Large intestine (tissue), 3 donors: ENCODE measurements at regions not wholly inside any gene's neighbourhood (a gene's known extent, or its start where the extent isn't known, plus 50 kb on each side); places are given as distances from the start of the nearest gene placed in this dataset.
"Not testable (repeated sequence)": the region's sequence is repeated elsewhere in the genome, so short reads cannot be mapped to it uniquely, and the experiment has no call there.

Experiments used
- DNase-seq, 2 donors: peaks; one replicate each; pipeline versions ENCODE4 v3.0.0 to v3.0.0-alpha.2; 2013
- H3K27ac ChIP-seq: one replicate; pipeline ENCODE4 v1.5.1; 2013; ENCODE audit warnings: low read length
- H3K27me3 ChIP-seq: 2 replicates; pipeline ENCODE4 v1.6.1; 2013; ENCODE audit warnings: low read length; ENCODE audit not compliant: control insufficient read depth, insufficient read depth
- H3K36me3 ChIP-seq: 2 replicates; pipeline ENCODE4 v1.6.1; 2013; ENCODE audit warnings: low read length; ENCODE audit not compliant: control insufficient read depth, insufficient read depth
- H3K4me1 ChIP-seq: one replicate; pipeline ENCODE4 v1.6.1; 2013; ENCODE audit warnings: low read length; ENCODE audit not compliant: control insufficient read depth, insufficient read depth
- H3K4me3 ChIP-seq: one replicate; pipeline ENCODE4 v1.5.1; 2013; ENCODE audit warnings: low read length
- H3K9me3 ChIP-seq: one replicate; pipeline ENCODE4 v1.6.1; 2013; ENCODE audit warnings: mild to moderate bottlenecking, low read depth, low read length, moderate library complexity; ENCODE audit not compliant: control insufficient read depth
- WGBS: methylation state at CpG from one replicate; pipeline ENCODE4 v1.1.5; 2013; ENCODE audit warnings: low lambda C conversion rate; ENCODE audit not compliant: insufficient coverage; 5-methylcytosine and 5-hydroxymethylcytosine counted together

DNA sequence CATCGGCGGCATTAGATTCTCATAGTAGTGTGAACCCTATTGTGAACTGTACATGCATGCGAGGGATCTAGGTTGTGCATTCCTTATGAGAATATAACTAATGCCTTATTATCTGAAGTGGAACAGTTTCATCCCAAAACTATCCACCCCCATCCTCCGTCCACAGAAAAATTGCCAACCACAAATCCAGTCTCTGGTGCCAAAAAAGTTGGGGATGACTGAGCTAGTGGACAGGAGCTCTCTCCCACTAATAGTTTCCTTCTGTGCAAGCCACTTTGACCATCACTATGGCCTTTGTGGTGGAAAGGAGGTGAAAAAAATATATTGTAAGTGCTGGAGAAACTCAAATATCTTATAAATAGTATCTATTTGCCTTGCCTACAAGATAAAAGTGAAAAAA lies 857.8 kb downstream of the DIAPH3 start:
- no peak for DNase-seq
- Histone ChIP-seq H3K9me3 (no peaks in the 10 kb centered on the region), H3K27ac (no peak overlapping the region), H3K4me3 (no peak overlapping the region), H3K36me3 (no peaks in the 10 kb centered on the region), H3K27me3 (no peaks in the 10 kb centered on the region), H3K4me1 (no peaks in the 10 kb centered on the region)
- WGBS, result 100% methylated on average over 1 of the region's 4 CpGs

DNA sequence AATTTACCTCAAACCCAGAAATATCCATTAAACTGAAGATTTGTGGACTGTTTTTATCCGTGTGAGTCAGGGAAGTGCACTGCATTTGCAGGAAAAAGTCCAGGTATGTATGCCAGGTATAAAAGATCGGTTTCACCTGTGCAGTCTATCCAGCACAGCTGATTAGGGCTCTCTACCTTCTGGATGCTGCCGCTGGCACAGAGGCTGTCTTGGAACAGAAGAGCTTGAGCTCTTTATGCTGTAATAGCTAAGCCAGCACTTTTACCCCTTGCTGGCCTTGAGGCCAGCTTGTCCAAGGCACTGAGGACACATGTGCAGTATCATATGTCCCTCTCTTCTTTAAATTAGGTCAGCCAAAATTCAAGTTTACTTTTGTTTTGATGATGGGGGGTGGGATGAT lies 851.0 kb downstream of the DIAPH3 start:
- H3K27me3 ChIP-seq, result no peaks in the 10 kb centered on the region
- no peak overlapping the region for H3K4me3 ChIP-seq
- WGBS, result no CpG with 5 or more reads among the region's 3 CpGs
- H3K9me3 ChIP-seq, result no peaks in the 10 kb centered on the region
- no peaks in the 10 kb centered on the region for H3K36me3 ChIP-seq
- H3K4me1 ChIP-seq, result no peaks in the 10 kb centered on the region
- no peak overlapping the region for H3K27ac ChIP-seq
- DNase-seq, result no peak

DNA sequence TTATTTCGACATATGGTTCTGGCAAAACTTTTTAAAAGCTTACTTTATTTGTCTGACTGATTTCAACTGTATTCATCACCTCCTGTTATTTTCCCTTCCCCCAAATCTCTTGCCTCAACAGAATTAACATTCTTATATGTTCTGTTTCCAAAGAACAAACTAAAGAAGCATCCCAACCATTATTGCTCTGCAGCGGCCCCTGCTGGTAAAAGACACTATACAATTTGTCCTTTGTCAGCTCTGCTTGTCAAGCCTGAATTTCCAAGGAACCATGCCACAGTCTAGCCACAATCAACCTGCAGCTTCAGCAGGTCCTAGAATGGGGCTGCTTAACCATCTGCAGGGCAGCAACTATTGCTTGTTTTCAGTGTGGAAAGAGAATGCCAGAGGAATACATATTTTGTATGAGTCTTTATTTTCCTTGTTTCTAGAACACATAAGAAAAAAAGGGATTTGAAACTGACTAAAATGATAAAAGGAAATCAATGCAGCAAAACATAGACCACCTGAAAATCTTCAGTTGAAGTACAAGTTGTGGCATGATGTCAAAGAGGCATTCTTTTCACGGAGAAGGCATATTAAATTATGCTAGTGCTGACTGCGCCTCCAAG lies 845.3 kb downstream of the DIAPH3 start:
- Histone ChIP-seq H3K27me3 (no peaks in the 10 kb centered on the region), H3K36me3 (no peaks in the 10 kb centered on the region)
- WGBS, result 33% methylated on average over 1 of the region's 4 CpGs

DNA sequence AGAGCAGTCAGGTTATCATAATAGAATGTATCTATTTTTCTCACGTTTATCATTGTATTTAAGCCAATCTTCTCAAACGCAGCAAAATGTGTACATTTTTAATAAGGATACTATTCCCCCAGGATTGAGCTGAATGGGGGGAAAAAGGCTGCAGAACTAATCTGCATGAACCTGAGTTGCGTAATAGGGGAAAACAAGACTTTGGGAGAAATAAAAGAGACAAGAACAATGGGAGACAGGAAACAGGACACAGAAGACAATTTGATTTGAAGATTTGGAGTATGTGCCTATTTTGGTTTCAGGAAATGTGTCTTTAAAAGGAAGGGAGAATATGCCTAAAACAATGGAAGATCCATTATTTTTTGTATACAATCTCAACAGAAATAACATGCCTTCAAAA lies 844.5 kb downstream of the DIAPH3 start:
- DNase-seq, result no peak
- no peak overlapping the region for H3K27ac ChIP-seq
- no peaks in the 10 kb centered on the region for H3K27me3 ChIP-seq
- H3K9me3 ChIP-seq, result no peaks in the 10 kb centered on the region
- no peak overlapping the region for H3K4me3 ChIP-seq
- H3K4me1 ChIP-seq, result no peaks in the 10 kb centered on the region
- no peaks in the 10 kb centered on the region for H3K36me3 ChIP-seq
- 85% methylated on average over 1 of the region's 3 CpGs for WGBS

More for the DNA sequence above, 845.3 kb downstream of the DIAPH3 start:
- DNase-seq, result peak; percentile 29 to 42
- Histone ChIP-seq H3K9me3 (no peaks in the 10 kb centered on the region), H3K4me1 (no peaks in the 10 kb centered on the region), H3K27ac (no peak overlapping the region), H3K4me3 (no peak overlapping the region)

DNA sequence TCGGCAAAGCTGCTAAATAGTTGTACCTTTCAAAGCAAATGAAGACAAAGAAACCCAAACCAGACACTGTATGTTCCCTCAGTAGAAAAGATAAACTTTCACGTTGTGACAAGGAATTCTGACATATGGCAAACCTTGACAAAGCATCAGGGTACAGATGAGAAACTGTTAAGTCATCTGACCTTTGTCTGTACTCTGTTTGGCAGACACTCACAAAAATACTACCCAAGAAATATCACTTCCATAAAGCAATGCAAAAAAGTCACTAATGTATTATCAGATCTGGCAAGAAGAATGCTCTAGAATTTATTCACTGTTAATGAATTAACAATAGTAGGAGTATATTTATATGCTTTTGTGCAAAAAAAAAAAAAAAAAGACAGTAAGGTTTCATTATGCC lies 843.7 kb downstream of the DIAPH3 start:
- no peak for DNase-seq
- H3K27me3 ChIP-seq, result no peaks in the 10 kb centered on the region
- H3K4me3 ChIP-seq, result no peak overlapping the region
- H3K27ac ChIP-seq, result no peak overlapping the region
- H3K36me3 ChIP-seq, result no peaks in the 10 kb centered on the region
- no peaks in the 10 kb centered on the region for H3K4me1 ChIP-seq
- WGBS, result no CpG with 5 or more reads among the region's 2 CpGs
- H3K9me3 ChIP-seq, result no peaks in the 10 kb centered on the region

DNA sequence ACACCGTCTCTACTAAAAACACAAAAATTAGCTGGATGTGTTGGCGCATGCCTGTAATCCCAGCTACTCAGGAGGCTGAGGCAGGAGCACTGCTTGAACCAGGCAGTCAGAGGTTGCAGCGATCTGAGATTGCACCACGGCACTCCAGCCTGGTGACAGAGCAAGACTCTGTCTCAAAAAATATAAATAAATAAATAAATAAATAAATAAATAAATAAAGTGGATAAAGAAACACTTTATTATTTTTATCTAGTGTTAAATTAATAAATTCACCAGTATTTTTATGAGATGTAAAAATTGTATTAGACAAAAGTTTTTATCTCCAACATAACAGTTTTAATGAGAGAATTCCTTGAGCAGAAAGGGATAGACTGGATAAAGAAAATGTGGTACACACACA lies 839.3 kb downstream of the DIAPH3 start:
- H3K27ac ChIP-seq, H3K36me3 ChIP-seq, H3K4me3 ChIP-seq, H3K27me3 ChIP-seq, DNase-seq, H3K4me1 ChIP-seq, H3K9me3 ChIP-seq: not testable (repeated sequence)
- 90% methylated on average over 2 of the region's 4 CpGs for WGBS

DNA sequence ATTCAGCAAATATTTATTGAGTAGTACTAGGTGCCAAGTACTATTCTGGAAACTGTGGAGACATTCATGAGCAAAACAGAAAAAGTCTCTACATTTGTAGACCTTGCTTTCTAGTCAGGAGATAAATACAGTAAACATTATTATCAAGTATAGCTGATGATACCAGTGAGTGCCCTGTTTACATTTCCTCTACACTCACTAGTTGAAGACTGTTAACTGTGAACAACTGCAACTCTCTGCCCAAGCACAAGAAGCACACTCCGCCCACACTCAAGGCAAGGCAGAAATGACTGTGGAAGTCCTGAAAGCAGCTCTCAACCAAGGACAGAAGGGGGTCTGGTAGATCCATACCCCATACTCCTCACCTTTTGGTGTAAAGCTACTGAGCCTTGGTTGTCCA lies 837.0 kb downstream of the DIAPH3 start:
- no peaks in the 10 kb centered on the region for H3K36me3 ChIP-seq
- no CpG with 5 or more reads among the region's 1 CpG for WGBS
- no peaks in the 10 kb centered on the region for H3K27me3 ChIP-seq
- H3K4me1 ChIP-seq, result no peaks in the 10 kb centered on the region
- no peak overlapping the region for H3K4me3 ChIP-seq
- H3K27ac ChIP-seq, result no peak overlapping the region
- no peak for DNase-seq
- H3K9me3 ChIP-seq, result no peaks in the 10 kb centered on the region

DNA sequence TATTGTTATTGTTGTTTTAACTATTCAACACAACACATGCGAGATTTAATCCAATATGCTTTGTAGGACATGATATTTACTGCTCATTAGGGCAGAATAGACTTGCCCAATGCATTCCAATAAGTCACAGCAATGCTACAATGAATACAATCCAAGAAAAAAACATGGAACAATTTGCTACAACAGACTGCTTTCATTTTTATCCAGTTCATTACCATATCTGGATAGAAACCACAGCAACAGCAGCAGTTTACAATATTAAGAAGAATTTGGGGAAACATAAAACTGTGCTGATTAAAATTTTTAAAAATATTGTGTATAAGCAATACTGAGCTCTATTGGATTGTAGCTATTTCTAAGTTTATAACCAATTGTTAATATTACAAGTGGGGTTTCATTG lies 833.0 kb downstream of the DIAPH3 start:
- no peak for DNase-seq
- Histone ChIP-seq H3K36me3 (no peaks in the 10 kb centered on the region), H3K9me3 (no peaks in the 10 kb centered on the region), H3K4me1 (no peaks in the 10 kb centered on the region), H3K27me3 (no peaks in the 10 kb centered on the region), H3K4me3 (no peak overlapping the region), H3K27ac (no peak overlapping the region)
- 80% methylated on average over 1 of the region's 1 CpG for WGBS

DNA sequence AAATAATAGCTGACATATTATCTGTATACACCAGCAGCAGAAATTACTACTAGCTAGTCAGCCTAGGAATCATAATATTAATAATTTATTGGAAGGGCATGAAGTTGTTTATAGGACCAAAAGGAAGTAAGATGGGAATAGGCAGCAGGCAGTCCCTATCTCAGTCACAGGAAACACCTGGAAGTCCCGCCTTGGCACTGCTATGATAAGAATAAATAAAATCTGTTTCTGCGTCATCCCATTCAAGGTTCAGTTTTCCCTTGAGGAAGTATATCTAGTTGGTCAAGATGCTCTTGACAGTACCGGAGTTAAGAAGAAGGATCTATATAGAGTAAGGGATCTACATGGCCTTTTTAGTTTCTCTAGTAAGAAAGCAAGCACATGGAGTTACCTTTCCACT lies 830.8 kb downstream of the DIAPH3 start:
- Histone ChIP-seq H3K36me3 (no peaks in the 10 kb centered on the region), H3K4me1 (no peaks in the 10 kb centered on the region), H3K27me3 (no peaks in the 10 kb centered on the region), H3K9me3 (no peaks in the 10 kb centered on the region), H3K27ac (no peak overlapping the region), H3K4me3 (no peak overlapping the region)
- no CpG with 5 or more reads among the region's 3 CpGs for WGBS
- DNase-seq, result no peak

DNA sequence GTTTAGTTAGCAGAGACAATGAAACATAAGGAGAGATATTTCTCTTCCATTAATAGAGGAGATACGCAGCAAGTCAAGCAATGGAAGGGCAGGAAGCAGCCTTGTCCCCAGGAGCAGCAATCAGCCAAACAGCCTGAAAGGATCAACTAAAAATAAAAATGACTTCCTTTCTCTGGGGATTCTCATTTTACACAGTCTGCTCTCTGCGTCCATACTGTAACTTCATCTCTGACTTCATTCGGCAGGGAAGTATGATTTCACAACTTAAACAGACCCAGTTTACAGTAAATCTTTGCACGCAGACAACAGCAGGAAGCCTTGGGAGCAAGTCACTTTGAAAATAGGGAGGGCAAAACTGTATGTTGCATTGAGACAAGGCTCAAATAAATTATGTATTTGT lies 826.7 kb downstream of the DIAPH3 start:
- WGBS, result no CpG with 5 or more reads among the region's 4 CpGs
- peak in 1 of 2 donors; percentile 19 for DNase-seq
- Histone ChIP-seq H3K27me3 (no peaks in the 10 kb centered on the region), H3K4me3 (no peak overlapping the region), H3K36me3 (no peaks in the 10 kb centered on the region), H3K9me3 (no peaks in the 10 kb centered on the region), H3K27ac (peak overlapping the region; percentile 8), H3K4me1 (no peaks in the 10 kb centered on the region)

DNA sequence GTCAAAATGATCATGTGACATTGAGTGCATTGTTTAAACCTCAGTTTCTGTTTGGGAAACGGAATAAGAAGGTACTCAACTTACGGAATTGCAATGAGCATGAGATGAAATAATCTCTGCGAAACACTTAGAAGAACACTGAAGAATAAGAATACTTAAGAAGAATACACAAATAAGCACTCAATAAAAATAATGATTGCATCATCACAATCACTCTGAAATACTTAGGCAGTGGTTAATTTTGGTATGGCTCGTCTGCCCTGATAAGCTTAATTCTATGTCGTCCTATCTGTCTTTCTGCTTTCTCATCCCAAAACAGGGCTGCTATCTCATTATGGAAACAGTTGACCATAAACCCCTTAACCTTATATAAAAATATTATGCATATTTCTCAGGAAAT lies 823.6 kb downstream of the DIAPH3 start:
- Histone ChIP-seq H3K36me3 (no peaks in the 10 kb centered on the region), H3K27me3 (no peaks in the 10 kb centered on the region), H3K27ac (no peak overlapping the region), H3K4me1 (no peaks in the 10 kb centered on the region), H3K4me3 (no peak overlapping the region), H3K9me3 (no peaks in the 10 kb centered on the region)
- no peak for DNase-seq
- no CpG with 5 or more reads among the region's 5 CpGs for WGBS
